ENCODE measurements at regions not wholly inside any gene's neighbourhood (a gene's known extent, or its start where the extent isn't known, plus 50 kb on each side); places are given as distances from the start of the nearest gene placed in this dataset.

DNA sequence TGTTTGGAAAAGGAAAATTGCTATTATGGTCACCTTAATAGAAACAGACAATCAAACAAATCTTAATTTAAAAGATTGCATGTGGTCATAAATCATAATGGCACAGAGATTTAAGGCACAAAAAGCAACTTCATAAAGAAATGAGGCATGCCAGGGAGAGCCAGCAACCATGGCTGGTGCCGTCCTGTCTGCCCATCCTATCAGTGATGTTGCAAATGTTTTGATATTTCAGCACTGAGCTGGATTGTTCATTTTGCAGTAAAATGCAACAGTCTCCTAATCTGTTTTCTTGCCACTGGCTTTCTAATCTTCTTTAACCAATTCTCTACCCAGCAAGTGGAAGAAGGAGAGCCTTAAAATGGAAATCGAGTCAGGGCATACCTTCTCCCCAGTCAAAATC, 249.8 kb downstream of the SAMD5 start:
- no peak overlapping the region for H3K4me3 ChIP-seq (ENCODE audit: low read depth, low read length)
- no peak for DNase-seq (ENCODE audit: low read depth)
- TF ChIP-seq, protein P1, sequence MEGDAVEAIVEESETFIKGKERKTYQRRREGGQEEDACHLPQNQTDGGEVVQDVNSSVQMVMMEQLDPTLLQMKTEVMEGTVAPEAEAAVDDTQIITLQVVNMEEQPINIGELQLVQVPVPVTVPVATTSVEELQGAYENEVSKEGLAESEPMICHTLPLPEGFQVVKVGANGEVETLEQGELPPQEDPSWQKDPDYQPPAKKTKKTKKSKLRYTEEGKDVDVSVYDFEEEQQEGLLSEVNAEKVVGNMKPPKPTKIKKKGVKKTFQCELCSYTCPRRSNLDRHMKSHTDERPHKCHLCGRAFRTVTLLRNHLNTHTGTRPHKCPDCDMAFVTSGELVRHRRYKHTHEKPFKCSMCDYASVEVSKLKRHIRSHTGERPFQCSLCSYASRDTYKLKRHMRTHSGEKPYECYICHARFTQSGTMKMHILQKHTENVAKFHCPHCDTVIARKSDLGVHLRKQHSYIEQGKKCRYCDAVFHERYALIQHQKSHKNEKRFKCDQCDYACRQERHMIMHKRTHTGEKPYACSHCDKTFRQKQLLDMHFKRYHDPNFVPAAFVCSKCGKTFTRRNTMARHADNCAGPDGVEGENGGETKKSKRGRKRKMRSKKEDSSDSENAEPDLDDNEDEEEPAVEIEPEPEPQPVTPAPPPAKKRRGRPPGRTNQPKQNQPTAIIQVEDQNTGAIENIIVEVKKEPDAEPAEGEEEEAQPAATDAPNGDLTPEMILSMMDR (IDR thresholded peaks at IDR 0.05; ENCODE audit: low read depth, low read length, missing control alignments), result no peak

DNA sequence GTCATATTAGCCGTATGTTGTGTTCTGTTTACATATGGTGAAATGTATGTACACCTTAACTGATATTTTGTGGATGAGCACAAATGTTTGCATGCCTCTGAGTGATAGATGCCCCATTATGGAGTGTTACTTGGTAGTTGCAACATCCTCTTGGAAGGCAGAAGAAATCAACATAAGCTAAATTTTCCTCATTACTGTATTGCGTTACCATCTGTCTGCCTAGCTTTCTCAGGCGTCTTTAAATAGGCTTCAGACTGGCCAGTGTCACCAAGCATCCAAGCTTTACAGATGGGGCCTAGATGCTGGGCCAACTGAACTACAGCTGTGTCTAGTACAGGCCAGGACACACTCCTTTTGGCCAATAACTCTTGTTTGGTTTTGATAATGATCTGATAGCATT, 250.6 kb downstream of the SAMD5 start:
- TF ChIP-seq, protein P1 (IDR thresholded peaks at IDR 0.05; ENCODE audit: low read depth, low read length, missing control alignments), result no peak
- H3K4me3 ChIP-seq (ENCODE audit: low read depth, low read length), result no peak overlapping the region
- no peak for DNase-seq (ENCODE audit: low read depth)

DNA sequence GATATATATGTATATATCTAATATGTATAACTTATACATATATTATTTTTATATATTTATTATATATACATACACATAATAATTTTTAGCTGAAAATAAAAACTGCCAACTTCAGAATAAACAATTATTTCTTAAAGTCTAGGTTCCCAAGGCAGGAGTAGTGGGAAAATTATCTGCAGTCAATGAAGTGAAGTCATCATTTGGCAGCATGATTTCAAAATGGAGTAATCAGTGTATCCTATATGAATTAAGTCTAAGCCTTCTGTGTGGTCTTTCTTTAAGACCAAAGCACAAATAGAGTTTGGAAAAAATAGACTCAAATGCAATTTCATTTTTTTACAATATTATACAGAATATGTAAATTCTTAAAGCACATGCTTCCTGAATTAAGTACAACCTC, 251.0 kb downstream of the SAMD5 start:
- TF ChIP-seq, protein P1 (IDR thresholded peaks at IDR 0.05; ENCODE audit: low read depth, low read length, missing control alignments), result no peak
- no peak overlapping the region for H3K4me3 ChIP-seq (ENCODE audit: low read depth, low read length)
- DNase-seq (ENCODE audit: low read depth), result no peak

DNA sequence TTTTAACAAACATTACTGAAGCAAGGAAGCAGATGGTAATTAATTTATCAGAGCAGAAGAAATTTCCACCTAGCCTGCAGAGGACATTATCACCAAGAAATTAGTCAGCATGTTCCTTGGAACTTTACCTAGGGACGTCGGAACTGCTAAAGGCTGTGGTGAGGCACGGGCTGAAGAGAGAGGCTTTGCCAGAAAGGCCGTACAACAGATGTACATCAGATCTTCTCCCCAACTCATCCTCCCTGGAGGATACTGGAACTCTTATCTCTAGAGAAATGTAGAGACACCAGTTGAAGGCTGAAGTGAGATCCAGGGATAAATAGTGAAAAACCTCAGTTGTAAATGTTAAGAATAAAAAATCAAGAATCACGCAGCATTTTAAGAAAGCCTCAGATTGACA, 257.1 kb downstream of the SAMD5 start:
- H3K4me3 ChIP-seq (ENCODE audit: low read depth, low read length), result no peak overlapping the region
- TF ChIP-seq, protein P1 (IDR thresholded peaks at IDR 0.05; ENCODE audit: low read depth, low read length, missing control alignments), result no peak
- DNase-seq (ENCODE audit: low read depth), result no peak

DNA sequence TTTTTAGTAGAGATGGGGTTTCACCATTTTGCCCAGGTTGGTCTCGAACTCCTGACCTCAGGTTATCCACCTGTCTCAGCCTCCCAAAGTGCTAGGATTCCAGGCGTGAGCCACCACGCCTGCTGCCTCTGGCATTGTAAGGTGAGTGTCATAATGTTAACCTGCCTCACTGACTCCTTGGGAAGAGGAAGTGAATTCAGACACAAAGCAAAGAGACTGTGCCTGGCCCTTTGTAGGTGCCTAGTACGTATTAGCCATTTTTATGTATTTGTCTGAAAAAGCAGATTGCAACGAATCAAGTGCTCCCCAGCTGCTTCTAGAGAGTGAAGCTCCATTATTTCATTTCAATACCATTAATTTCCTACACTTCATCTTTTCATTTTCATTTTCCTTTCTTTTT, 260.5 kb downstream of the SAMD5 start:
- TF ChIP-seq, protein P1 (IDR thresholded peaks at IDR 0.05; ENCODE audit: low read depth, low read length, missing control alignments), result no peak
- no peak for DNase-seq (ENCODE audit: low read depth)
- H3K4me3 ChIP-seq (ENCODE audit: low read depth, low read length), result no peak overlapping the region

DNA sequence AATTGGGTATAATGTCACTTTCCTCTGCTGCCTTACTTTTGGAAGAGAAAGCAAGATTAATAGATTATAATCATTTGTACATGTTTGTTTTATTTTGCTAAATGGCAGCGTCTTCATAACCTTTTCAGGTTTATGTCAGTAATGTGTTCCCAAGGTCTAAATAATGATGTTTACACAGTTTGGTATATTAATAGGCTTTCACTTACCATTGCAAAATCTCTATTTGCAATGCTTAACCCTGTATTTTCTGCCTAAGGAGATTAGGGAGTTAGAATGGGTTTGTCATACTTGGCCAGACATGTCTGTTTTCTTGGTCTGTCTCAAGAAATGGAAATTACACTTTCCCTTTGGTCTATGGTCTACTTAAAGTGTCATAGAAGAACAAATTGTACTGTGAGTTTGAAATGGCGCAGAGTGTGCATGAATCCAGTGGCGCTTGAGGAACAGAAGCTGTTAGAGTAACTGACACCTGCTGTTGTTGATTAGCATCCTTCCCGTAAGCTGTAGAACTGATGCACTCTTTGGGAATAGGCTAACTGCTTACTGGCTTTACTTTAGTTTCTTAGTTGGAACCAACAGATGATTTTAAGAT, 261.1 kb downstream of the SAMD5 start:
- H3K4me3 ChIP-seq (ENCODE audit: low read depth, low read length), result no peak overlapping the region
- no peak for DNase-seq (ENCODE audit: low read depth)
- TF ChIP-seq, protein P1 (IDR thresholded peaks at IDR 0.05; ENCODE audit: low read depth, low read length, missing control alignments), result no peak

DNA sequence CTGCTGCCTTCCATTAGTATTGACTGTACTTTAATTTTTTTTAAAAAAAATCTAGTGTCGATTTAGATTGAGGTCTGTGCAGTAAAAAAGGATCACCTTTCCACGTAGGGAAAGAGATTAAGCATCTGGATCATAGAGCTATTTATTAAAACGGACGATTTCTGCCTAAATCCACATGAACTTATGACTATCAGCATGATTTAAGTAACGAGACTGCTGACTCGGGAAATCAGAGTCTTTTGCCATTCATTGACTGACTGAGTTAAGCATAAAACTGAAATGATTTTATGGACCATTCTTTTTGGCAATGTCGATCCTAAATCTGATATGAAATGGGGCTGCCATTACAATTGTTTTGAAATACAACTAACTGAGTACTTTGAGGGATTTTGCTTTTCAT, 261.7 kb downstream of the SAMD5 start:
- no peak overlapping the region for H3K4me3 ChIP-seq (ENCODE audit: low read depth, low read length)
- TF ChIP-seq, protein P1 (IDR thresholded peaks at IDR 0.05; ENCODE audit: low read depth, low read length, missing control alignments), result no peak
- DNase-seq (ENCODE audit: low read depth), result no peak

Data from GM12864 (cell line).